Lower leg skin (tissue), 3 donors: ENCODE measurements at regions not wholly inside any gene's neighbourhood (a gene's known extent, or its start where the extent isn't known, plus 50 kb on each side); places are given as distances from the start of the nearest gene placed in this dataset.

Source experiments
- POLR2A ChIP-seq, 2 donors: fragments of 450-650 bp; IDR thresholded peaks; one replicate each; pipeline ENCODE4 v1.6.1; 2016 to 2017; ENCODE audit warnings: antibody characterized with exemption in 2 of 2, mild to moderate bottlenecking in 1 of 2, moderate library complexity in 1 of 2
- TF ChIP-seq, protein P1 (sequence below), 3 donors: fragments of 450-650 bp; IDR thresholded peaks; one replicate each; pipeline ENCODE4 v1.5.1; 2016; ENCODE audit warnings: antibody characterized with exemption in 3 of 3, mild to moderate bottlenecking in 3 of 3, moderate library complexity in 2 of 3

DNA sequence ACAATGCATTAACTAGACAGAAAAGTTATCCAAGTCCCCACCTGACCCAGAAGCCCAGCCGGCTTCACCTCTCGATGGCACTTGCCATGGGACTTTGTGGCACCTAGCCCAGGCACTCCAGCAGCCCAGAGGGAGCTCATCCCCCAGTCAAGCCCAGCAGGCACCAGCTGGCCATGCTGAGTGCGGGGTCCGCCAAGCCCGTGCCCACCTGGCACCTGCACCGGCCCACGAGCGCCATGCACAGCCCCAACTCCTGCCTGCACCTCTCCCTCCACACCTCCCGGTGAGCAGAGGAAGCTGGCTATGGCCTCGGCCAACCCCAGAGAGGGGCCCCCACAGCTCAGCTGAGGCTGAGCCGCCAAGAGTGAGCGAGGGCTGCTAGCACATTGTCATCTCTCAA lies 1759.1 kb downstream of the OLFM4 start:
- TF ChIP-seq, protein P1, sequence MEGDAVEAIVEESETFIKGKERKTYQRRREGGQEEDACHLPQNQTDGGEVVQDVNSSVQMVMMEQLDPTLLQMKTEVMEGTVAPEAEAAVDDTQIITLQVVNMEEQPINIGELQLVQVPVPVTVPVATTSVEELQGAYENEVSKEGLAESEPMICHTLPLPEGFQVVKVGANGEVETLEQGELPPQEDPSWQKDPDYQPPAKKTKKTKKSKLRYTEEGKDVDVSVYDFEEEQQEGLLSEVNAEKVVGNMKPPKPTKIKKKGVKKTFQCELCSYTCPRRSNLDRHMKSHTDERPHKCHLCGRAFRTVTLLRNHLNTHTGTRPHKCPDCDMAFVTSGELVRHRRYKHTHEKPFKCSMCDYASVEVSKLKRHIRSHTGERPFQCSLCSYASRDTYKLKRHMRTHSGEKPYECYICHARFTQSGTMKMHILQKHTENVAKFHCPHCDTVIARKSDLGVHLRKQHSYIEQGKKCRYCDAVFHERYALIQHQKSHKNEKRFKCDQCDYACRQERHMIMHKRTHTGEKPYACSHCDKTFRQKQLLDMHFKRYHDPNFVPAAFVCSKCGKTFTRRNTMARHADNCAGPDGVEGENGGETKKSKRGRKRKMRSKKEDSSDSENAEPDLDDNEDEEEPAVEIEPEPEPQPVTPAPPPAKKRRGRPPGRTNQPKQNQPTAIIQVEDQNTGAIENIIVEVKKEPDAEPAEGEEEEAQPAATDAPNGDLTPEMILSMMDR (IDR thresholded peaks at IDR 0.05) = no peak
- TF ChIP-seq POLR2A (IDR thresholded peaks at IDR 0.05) = no peak
